Bronchial epithelial cell (primary cell): ENCODE measurements at regions not wholly inside any gene's neighbourhood (a gene's known extent, or its start where the extent isn't known, plus 50 kb on each side); places are given as distances from the start of the nearest gene placed in this dataset.

Experiments used
- DNase-seq: peaks from one replicate; pipeline ENCODE4 v3.0.0-alpha.2; 2010; ENCODE audit warnings: low read depth
- FAIRE-seq: peaks from 2 replicates; lab custom pipeline; 2011; peaks lifted over from hg19 to GRCh38; lab: Jason Lieb, UNC
- H3K27me3 ChIP-seq: 2 replicates; pipeline ENCODE4 v1.5.1; 2011; ENCODE audit warnings: low read length; ENCODE audit not compliant: control insufficient read depth, insufficient read depth
- H3K36me3 ChIP-seq: 2 replicates; pipeline ENCODE4 v1.5.1; 2011; ENCODE audit warnings: low read length; ENCODE audit not compliant: control insufficient read depth, insufficient read depth
- H3K4me3 ChIP-seq: 2 replicates; pipeline ENCODE4 v1.5.1; 2011; ENCODE audit warnings: mild to moderate bottlenecking, low read depth, low read length, control low read depth
- CTCF ChIP-seq: IDR thresholded peaks from 2 replicates; pipeline ENCODE4 v1.5.1; 2011; ENCODE audit warnings: mild to moderate bottlenecking, moderate library complexity, low read length, control low read depth, inconsistent platforms; ENCODE audit not compliant: insufficient read depth, severe bottlenecking

GRCh38 chr4:20338841-20339240 is 87.1 kb downstream of the SLIT2 start:
- Histone ChIP-seq H3K4me3 (no peak overlapping the region), H3K36me3 (no peaks in the 10 kb centered on the region), H3K27me3 (no peaks in the 10 kb centered on the region)
- TF ChIP-seq CTCF: no peak
- FAIRE-seq (no peak), DNase-seq (no peak)

GRCh38 chr4:20341134-20341738 is 89.5 kb downstream of the SLIT2 start:
- DNase-seq: no peak
- Histone ChIP-seq H3K4me3 (no peak overlapping the region), H3K27me3 (no peaks in the 10 kb centered on the region), H3K36me3 (no peaks in the 10 kb centered on the region)
- FAIRE-seq: no peak
- no peak for TF ChIP-seq CTCF

GRCh38 chr4:20347531-20347930 is 95.8 kb downstream of the SLIT2 start:
- Histone ChIP-seq H3K36me3 (no peaks in the 10 kb centered on the region), H3K27me3 (no peaks in the 10 kb centered on the region), H3K4me3 (no peak overlapping the region)
- no peak for DNase-seq
- no peak for FAIRE-seq
- no peak for TF ChIP-seq CTCF

GRCh38 chr4:20348411-20348810 is 96.7 kb downstream of the SLIT2 start:
- TF ChIP-seq CTCF: no peak
- no peak for FAIRE-seq
- no peak overlapping the region for H3K4me3 ChIP-seq
- no peaks in the 10 kb centered on the region for H3K27me3 ChIP-seq
- no peaks in the 10 kb centered on the region for H3K36me3 ChIP-seq
- DNase-seq: no peak

- no peak for DNase-seq
- no peak for FAIRE-seq
- H3K27me3 ChIP-seq: no peaks in the 10 kb centered on the region
- H3K36me3 ChIP-seq: no peaks in the 10 kb centered on the region
- TF ChIP-seq CTCF: no peak
- H3K4me3 ChIP-seq: no peak overlapping the region
Measured at GRCh38 chr4:20351360-20352162, 99.9 kb downstream of the SLIT2 start.
